Left lung (tissue), 4 donors: ENCODE measurements at regions not wholly inside any gene's neighbourhood (a gene's known extent, or its start where the extent isn't known, plus 50 kb on each side); places are given as distances from the start of the nearest gene placed in this dataset.

Experiments used
- ATAC-seq: fragments of 200-7000 bp; cut with Tn5 transposase; one replicate; pipeline ENCODE4 v1.9.1; 2020; ENCODE audit warnings: moderate library complexity
- DNase-seq, 4 donors: peaks; one replicate each; pipeline ENCODE4 v3.0.0-alpha.2; 2013 to 2020
- H3K27ac ChIP-seq, 2 donors: fragments of 200-600 bp; sonication (generic) in 1 of 2; one replicate each; pipeline versions ENCODE4 v1.5.0 to v1.8.0; 2020 to 2021
- H3K27me3 ChIP-seq, 2 donors: fragments of 200-600 bp; sonication (generic) in 1 of 2; one replicate each; pipeline versions ENCODE4 v1.5.0 to v1.8.0; 2020 to 2021
- H3K36me3 ChIP-seq, 2 donors: fragments of 200-600 bp; sonication (generic) in 1 of 2; one replicate each; pipeline versions ENCODE4 v1.5.0 to v1.8.0; 2020 to 2021
- H3K4me1 ChIP-seq, 2 donors: fragments of 200-600 bp; one replicate each; pipeline ENCODE4 v1.8.0; 2021
- H3K4me3 ChIP-seq, 2 donors: fragments of 200-600 bp; sonication (generic) in 1 of 2; one replicate each; pipeline versions ENCODE4 v1.5.0 to v1.8.0; 2020 to 2021; ENCODE audit warnings: mild to moderate bottlenecking in 1 of 2
- H3K9me3 ChIP-seq, 2 donors: fragments of 200-600 bp; sonication (generic) in 1 of 2; one replicate each; pipeline versions ENCODE4 v1.5.0 to v1.8.0; 2020 to 2021
- intact Hi-C, 2 donors: fragments of 100-400 bp; cut with DNase I; formaldehyde crosslinking; loops; one replicate each; pipeline versions ENCODE4 v1.11.2 to v1.14.2; 2022
- TF ChIP-seq, protein P1 (sequence below), 2 donors: fragments of 200-600 bp; sonication (generic) in 1 of 2; IDR thresholded peaks; one replicate each; pipeline versions ENCODE4 v1.5.0 to v1.8.0; 2021; ENCODE audit warnings: antibody characterized with exemption in 2 of 2
- donor health status: DM: no; HTN: yes; CAD: no.
- donor health status: DM: no; HTN: no; CAD: no.

GRCh38 chr16:58789351-58789750, 55.2 kb upstream of the GOT2 start:
- intact Hi-C loops = no loop called here
- no peak for ATAC-seq
- Histone ChIP-seq H3K4me1 (no peaks in the 10 kb centered on the region), H3K4me3 (no peak overlapping the region), H3K27me3 (no peaks in the 10 kb centered on the region), H3K9me3 (no peaks in the 10 kb centered on the region), H3K36me3 (no peaks in the 10 kb centered on the region), H3K27ac (no peak overlapping the region)
- DNase-seq = no peak
- TF ChIP-seq, protein P1, sequence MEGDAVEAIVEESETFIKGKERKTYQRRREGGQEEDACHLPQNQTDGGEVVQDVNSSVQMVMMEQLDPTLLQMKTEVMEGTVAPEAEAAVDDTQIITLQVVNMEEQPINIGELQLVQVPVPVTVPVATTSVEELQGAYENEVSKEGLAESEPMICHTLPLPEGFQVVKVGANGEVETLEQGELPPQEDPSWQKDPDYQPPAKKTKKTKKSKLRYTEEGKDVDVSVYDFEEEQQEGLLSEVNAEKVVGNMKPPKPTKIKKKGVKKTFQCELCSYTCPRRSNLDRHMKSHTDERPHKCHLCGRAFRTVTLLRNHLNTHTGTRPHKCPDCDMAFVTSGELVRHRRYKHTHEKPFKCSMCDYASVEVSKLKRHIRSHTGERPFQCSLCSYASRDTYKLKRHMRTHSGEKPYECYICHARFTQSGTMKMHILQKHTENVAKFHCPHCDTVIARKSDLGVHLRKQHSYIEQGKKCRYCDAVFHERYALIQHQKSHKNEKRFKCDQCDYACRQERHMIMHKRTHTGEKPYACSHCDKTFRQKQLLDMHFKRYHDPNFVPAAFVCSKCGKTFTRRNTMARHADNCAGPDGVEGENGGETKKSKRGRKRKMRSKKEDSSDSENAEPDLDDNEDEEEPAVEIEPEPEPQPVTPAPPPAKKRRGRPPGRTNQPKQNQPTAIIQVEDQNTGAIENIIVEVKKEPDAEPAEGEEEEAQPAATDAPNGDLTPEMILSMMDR (IDR thresholded peaks at IDR 0.05) = no peak
